ENCODE measurements at regions not wholly inside any gene's neighbourhood (a gene's known extent, or its start where the extent isn't known, plus 50 kb on each side); places are given as distances from the start of the nearest gene placed in this dataset.
"Not testable (repeated sequence)": the region's sequence is repeated elsewhere in the genome, so short reads cannot be mapped to it uniquely, and the experiment has no call there.

DNA sequence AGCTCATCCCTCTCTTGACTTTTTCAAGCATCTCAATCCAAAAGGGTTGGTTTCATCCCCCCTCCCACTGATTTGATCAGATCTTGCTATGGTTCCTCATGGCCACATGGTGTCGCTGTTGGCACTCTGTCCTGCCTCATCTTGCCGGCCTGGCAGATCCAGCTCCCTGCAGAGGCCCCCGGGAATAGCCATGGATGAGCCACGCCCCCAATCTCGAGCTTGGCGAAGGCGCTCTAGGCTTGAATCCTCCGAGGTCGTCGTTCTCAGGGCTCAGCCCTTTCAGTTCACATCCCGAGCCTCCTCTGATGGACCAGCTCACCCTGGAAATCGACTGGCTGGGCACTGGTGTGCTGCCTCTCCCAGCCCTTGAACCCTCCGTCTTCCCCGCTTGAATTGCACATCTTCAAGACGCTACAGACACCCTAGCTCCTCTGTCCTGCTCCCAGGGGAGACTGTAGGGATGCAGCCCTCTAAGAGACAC is 628.7 kb downstream of the TYW1 start:
- CTCF ChIA-PET: interaction anchor here (0.6 to 2.7 kb wide), 8 partner anchors 26 to 857 kb away, joined by 3 to 11 read pairs (median 3); no protein-coding TSS in a partner anchor
- Mint-ChIP-seq H3K36me3 (ENCODE audit: low read depth) (no peaks in the 10 kb centered on the region), H3K27ac (no peak overlapping the region), H3K27me3 (ENCODE audit: low read depth) (peaks cover 3% of the 10 kb centered on the region), H3K4me1 (ENCODE audit: low read depth) (no peaks in the 10 kb centered on the region), H3K4me3 (no peak overlapping the region), H3K9me3 (peaks cover 1% of the 10 kb centered on the region)
- peak; percentile 49 for DNase-seq
- intact Hi-C loops (cut with micrococcal nuclease): loop anchor here (10.0 kb wide), 1 partner anchor 250 kb away; no protein-coding TSS in a partner anchor

DNA sequence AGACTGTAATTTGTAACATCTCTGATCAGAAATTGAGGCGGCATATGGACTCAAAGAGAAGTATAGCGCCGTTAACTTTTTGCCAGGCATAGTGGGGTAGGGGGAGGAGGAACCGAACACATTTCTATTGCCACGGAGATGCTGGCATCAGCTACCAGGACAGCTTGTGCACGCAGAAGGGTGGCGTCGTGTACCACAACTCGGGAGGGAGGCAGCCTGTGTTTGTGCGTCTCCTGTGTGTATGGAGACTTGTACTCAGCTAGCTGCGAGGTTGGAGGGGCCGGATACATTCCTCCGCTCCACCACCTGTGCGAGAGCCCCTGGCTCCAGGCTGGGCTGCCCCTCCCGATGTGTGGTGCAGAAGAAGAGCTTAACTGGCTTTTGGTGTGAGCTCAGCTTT is 634.8 kb downstream of the TYW1 start:
- H3K27me3 Mint-ChIP-seq (ENCODE audit: low read depth): no peaks in the 10 kb centered on the region
- intact Hi-C loops (cut with micrococcal nuclease): no loop called here
- H3K4me3 Mint-ChIP-seq: no peak overlapping the region
- no peaks in the 10 kb centered on the region for H3K36me3 Mint-ChIP-seq (ENCODE audit: low read depth)
- CTCF ChIA-PET: no interaction called here
- H3K27ac Mint-ChIP-seq: no peak overlapping the region
- no peaks in the 10 kb centered on the region for H3K4me1 Mint-ChIP-seq (ENCODE audit: low read depth)
- H3K9me3 Mint-ChIP-seq: peaks cover 4% of the 10 kb centered on the region
- DNase-seq: no peak

GRCh38 chr7:67635271-67635670 is 638.6 kb downstream of the TYW1 start:
- no peak overlapping the region for H3K27ac Mint-ChIP-seq
- peaks cover 3% of the 10 kb centered on the region for H3K9me3 Mint-ChIP-seq
- DNase-seq: no peak
- intact Hi-C loops (cut with micrococcal nuclease): no loop called here
- H3K36me3 Mint-ChIP-seq (ENCODE audit: low read depth): no peaks in the 10 kb centered on the region
- H3K4me1 Mint-ChIP-seq (ENCODE audit: low read depth): no peaks in the 10 kb centered on the region
- CTCF ChIA-PET: no interaction called here
- no peak overlapping the region for H3K4me3 Mint-ChIP-seq
- H3K27me3 Mint-ChIP-seq (ENCODE audit: low read depth): no peaks in the 10 kb centered on the region

GRCh38 chr7:67636348-67637022 is 639.9 kb downstream of the TYW1 start:
- Mint-ChIP-seq H3K27ac (no peak overlapping the region), H3K4me3 (no peak overlapping the region), H3K4me1 (ENCODE audit: low read depth) (no peaks in the 10 kb centered on the region), H3K27me3 (ENCODE audit: low read depth) (no peaks in the 10 kb centered on the region), H3K36me3 (ENCODE audit: low read depth) (no peaks in the 10 kb centered on the region), H3K9me3 (peaks cover 7% of the 10 kb centered on the region)
- CTCF ChIA-PET: no interaction called here
- intact Hi-C loops (cut with micrococcal nuclease): no loop called here
- DNase-seq: no peak

- Mint-ChIP-seq H3K4me1 (ENCODE audit: low read depth) (no peaks in the 10 kb centered on the region), H3K27ac (no peak overlapping the region), H3K4me3 (no peak overlapping the region), H3K36me3 (ENCODE audit: low read depth) (no peaks in the 10 kb centered on the region), H3K9me3 (peaks cover 7% of the 10 kb centered on the region), H3K27me3 (ENCODE audit: low read depth) (no peaks in the 10 kb centered on the region)
- intact Hi-C loops (cut with micrococcal nuclease): no loop called here
- DNase-seq: no peak
- CTCF ChIA-PET: no interaction called here
Observed at GRCh38 chr7:67637023-67637358, 640.4 kb downstream of the TYW1 start.

- CTCF ChIA-PET; DNase-seq; H3K4me3 Mint-ChIP-seq; H3K4me1 Mint-ChIP-seq (ENCODE audit: low read depth); H3K9me3 Mint-ChIP-seq; H3K27me3 Mint-ChIP-seq (ENCODE audit: low read depth); H3K36me3 Mint-ChIP-seq (ENCODE audit: low read depth); H3K27ac Mint-ChIP-seq; intact Hi-C loops (cut with micrococcal nuclease): not testable (repeated sequence)
Observed at GRCh38 chr7:67642542-67642941, 645.9 kb downstream of the TYW1 start.

GRCh38 chr7:67644151-67644550 is 647.5 kb downstream of the TYW1 start:
- Mint-ChIP-seq H3K9me3 (peaks cover 7% of the 10 kb centered on the region), H3K4me1 (ENCODE audit: low read depth) (no peaks in the 10 kb centered on the region), H3K27me3 (ENCODE audit: low read depth) (no peaks in the 10 kb centered on the region), H3K36me3 (ENCODE audit: low read depth) (no peaks in the 10 kb centered on the region), H3K27ac (no peak overlapping the region), H3K4me3 (no peak overlapping the region)
- CTCF ChIA-PET: no interaction called here
- no peak for DNase-seq
- intact Hi-C loops (cut with micrococcal nuclease): no loop called here

DNA sequence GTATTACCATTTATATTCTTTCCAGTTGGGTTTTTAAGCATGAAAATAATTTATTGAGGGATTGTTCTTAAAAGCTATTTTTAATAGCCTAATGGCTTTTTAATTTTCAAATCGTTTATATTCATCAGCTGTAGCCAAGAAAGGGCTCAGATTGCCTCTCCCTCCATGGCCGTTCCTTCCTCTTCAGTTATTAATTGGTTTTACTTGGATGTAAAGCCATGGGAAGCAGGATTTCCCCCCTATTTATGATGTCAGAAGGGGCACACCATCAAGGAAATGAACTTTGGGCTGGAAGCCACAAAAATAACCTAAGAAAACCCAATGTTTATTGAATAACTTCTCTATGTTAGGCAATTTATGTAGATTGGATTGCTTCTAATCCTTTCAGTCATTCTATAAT is 656.3 kb downstream of the TYW1 start:
- no peak overlapping the region for H3K4me3 Mint-ChIP-seq
- CTCF ChIA-PET: no interaction called here
- no peaks in the 10 kb centered on the region for H3K36me3 Mint-ChIP-seq (ENCODE audit: low read depth)
- intact Hi-C loops (cut with micrococcal nuclease): no loop called here
- no peaks in the 10 kb centered on the region for H3K27me3 Mint-ChIP-seq (ENCODE audit: low read depth)
- H3K9me3 Mint-ChIP-seq: peaks cover 5% of the 10 kb centered on the region
- no peak overlapping the region for H3K27ac Mint-ChIP-seq
- DNase-seq: no peak
- no peaks in the 10 kb centered on the region for H3K4me1 Mint-ChIP-seq (ENCODE audit: low read depth)

DNA sequence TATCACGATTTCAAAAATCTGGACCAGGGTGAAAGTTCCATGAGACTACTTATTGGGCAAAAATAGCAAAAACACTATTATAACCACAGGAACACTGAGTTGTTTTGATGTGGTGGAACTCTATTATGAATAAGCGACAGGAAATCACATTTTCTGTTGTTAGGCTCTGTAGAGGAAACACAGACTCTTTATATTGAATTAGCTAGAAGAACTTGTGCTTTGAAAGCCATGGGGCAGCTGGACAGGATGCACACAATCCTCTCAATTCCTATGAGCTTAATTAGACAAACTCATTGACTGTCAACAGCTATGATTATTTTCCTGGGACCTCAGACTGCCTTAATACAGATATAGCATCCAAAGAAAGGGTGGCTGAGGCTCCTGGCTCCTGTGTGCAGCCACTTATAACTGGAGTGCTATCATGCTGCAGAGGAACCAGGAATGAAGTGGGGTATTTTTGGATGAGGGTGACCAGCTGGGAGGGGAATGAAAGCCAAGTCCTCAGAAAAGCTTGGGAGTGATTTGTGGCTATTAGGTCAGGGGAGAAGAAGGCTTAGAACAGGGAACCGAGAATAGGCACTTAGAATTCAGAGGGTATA is 657.3 kb downstream of the TYW1 start:
- no peak for DNase-seq
- Mint-ChIP-seq H3K9me3 (peaks cover 5% of the 10 kb centered on the region), H3K4me1 (ENCODE audit: low read depth) (no peaks in the 10 kb centered on the region), H3K36me3 (ENCODE audit: low read depth) (no peaks in the 10 kb centered on the region), H3K27ac (no peak overlapping the region), H3K4me3 (no peak overlapping the region), H3K27me3 (ENCODE audit: low read depth) (no peaks in the 10 kb centered on the region)
- intact Hi-C loops (cut with micrococcal nuclease): no loop called here
- CTCF ChIA-PET: no interaction called here

DNA sequence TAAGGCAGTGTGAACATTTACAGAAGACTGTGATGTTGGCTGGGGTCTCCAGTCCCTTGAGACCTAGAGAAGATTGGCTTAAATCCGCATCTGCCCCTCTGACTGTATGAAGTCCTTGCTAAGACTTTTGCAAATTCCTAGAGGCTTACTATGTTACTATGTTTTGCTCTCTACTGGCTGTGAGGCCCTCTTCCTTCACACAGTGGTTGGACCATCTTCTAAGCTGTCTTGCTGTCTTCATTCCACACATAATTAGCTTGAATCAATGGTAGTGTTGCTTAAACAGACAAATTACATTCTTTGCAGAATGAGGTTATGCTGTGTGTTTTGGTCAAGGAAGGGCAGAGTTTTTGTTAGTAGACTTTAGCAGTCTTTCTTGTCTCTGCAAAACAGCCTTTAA is 658.0 kb downstream of the TYW1 start:
- Mint-ChIP-seq H3K4me3 (no peak overlapping the region), H3K27ac (no peak overlapping the region), H3K9me3 (peaks cover 4% of the 10 kb centered on the region), H3K27me3 (ENCODE audit: low read depth) (no peaks in the 10 kb centered on the region), H3K36me3 (ENCODE audit: low read depth) (no peaks in the 10 kb centered on the region), H3K4me1 (ENCODE audit: low read depth) (no peaks in the 10 kb centered on the region)
- intact Hi-C loops (cut with micrococcal nuclease): no loop called here
- no peak for DNase-seq
- CTCF ChIA-PET: no interaction called here

DNA sequence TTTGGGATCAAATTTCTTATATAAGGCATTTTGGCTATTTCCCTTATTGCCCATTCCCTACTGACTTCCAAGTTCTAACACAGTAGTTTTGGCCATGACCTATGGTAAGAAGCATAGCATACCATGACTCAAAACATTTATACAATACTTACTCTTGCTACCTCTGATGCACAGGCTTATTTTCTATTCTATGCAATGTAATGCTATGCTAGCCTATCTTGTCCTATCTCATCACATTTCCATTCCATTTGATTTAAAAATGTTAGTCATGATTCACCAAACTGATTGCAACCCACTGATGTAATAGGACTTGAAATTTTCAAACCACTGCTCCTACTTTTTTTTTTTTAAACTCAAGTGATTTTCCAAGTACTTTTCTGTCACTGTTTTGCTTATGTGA is 658.5 kb downstream of the TYW1 start:
- H3K9me3 Mint-ChIP-seq: peaks cover 2% of the 10 kb centered on the region
- H3K36me3 Mint-ChIP-seq (ENCODE audit: low read depth): no peaks in the 10 kb centered on the region
- H3K27ac Mint-ChIP-seq: no peak overlapping the region
- H3K27me3 Mint-ChIP-seq (ENCODE audit: low read depth): no peaks in the 10 kb centered on the region
- no peak for DNase-seq
- CTCF ChIA-PET: no interaction called here
- no peaks in the 10 kb centered on the region for H3K4me1 Mint-ChIP-seq (ENCODE audit: low read depth)
- intact Hi-C loops (cut with micrococcal nuclease): no loop called here
- H3K4me3 Mint-ChIP-seq: no peak overlapping the region

DNA sequence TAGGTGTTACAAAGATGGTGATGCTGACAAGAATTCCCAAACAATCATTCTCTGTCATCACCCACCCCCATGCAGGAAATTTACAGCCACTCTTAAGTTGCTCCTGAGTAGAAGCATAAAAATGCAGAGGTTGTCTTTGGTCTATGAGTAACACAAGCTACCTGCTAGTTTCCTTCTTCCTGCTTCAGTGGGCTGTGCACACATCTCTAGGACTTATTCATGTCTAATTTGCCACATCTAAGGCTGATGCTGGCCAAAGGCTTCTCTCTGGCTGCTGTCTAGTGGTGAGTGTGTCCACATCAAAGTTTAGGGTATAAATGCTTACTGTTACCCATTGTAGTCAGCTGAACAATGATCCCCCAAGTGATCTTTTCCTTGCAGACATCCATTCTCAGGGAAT is 662.5 kb downstream of the TYW1 start:
- no peak overlapping the region for H3K27ac Mint-ChIP-seq
- intact Hi-C loops (cut with micrococcal nuclease): no loop called here
- H3K4me3 Mint-ChIP-seq: no peak overlapping the region
- H3K9me3 Mint-ChIP-seq: peaks cover 2% of the 10 kb centered on the region
- H3K4me1 Mint-ChIP-seq (ENCODE audit: low read depth): no peaks in the 10 kb centered on the region
- no peaks in the 10 kb centered on the region for H3K36me3 Mint-ChIP-seq (ENCODE audit: low read depth)
- CTCF ChIA-PET: no interaction called here
- DNase-seq: no peak
- no peaks in the 10 kb centered on the region for H3K27me3 Mint-ChIP-seq (ENCODE audit: low read depth)

DNA sequence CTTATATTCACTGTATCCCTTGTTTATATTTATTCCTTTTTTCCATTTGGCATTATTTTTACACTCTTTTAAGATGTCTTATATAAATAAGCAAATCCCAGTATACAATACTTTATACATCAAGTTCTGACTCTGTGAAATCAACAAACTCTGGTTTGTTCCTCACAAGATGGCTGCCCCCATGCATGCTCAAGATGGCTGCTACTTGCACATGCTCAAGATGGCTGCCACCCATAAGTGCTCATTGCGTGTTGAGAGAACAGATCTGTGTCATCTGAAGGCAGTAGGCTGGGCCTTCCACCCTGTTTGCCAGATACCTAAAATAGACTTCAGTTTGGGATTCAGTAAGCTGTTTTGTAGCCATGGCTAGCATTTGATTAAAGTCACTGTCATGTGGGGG is 666.2 kb downstream of the TYW1 start:
- Mint-ChIP-seq H3K27ac (no peak overlapping the region), H3K36me3 (ENCODE audit: low read depth) (no peaks in the 10 kb centered on the region), H3K4me3 (no peak overlapping the region), H3K27me3 (ENCODE audit: low read depth) (no peaks in the 10 kb centered on the region), H3K9me3 (no peaks in the 10 kb centered on the region), H3K4me1 (ENCODE audit: low read depth) (no peaks in the 10 kb centered on the region)
- DNase-seq: no peak
- intact Hi-C loops (cut with micrococcal nuclease): no loop called here
- CTCF ChIA-PET: no interaction called here

All from activated naive CD4-positive, alpha-beta T cell treated with anti-CD3 and anti-CD28 coated beads for 36 hours (primary cell).